ENCODE measurements at regions not wholly inside any gene's neighbourhood (a gene's known extent, or its start where the extent isn't known, plus 50 kb on each side); places are given as distances from the start of the nearest gene placed in this dataset.
"Not testable (repeated sequence)": the region's sequence is repeated elsewhere in the genome, so short reads cannot be mapped to it uniquely, and the experiment has no call there.

DNA sequence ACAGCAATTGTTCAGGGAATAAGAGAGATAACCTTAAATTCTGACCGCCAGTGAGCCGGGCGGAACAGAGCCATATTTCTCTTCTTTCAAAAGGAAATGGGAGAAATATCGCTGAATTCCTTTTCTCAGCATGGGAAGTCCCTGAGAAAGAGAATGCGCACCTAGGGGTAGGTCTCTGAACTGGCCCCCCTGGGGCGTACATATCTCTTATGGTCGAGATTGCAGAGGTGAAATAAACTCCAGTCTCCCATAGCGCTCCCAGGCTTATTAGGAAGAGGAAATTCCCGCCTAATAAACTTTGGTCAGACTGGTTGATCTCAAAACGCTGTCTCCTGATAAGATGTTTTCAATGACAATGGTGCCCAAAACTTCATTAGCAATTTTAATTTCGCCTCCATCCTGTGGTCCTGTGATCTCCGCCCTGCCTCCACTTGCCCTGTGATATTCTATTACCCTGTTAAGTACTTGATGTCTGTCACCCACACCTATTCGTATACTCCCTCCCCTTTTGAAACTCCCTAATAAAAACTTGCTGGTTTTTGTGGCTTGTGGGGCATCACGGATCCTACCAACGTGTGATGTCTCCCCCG, 195.8 kb upstream of the HMCN1 start:
- not testable (repeated sequence) for DNase-seq

DNA sequence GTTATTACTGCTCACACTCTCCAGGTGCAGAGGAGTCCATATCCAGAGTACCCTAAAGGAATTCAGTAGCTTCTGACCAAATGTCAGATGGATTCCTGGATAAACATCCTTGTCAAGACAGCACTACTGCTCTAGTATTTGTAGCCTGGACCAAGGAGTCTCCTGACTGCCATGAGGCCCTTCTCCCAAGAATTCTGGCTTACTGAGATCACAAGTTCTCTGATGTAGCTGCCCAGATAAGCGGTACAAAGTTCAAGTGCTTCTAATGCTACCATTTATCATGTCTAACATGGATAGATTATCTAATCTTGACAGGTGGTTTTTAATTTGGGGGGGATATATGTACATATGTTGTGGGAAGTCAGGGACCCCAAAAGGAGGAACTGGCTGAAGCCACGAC, 196.6 kb upstream of the HMCN1 start:
- no peak for DNase-seq

DNA sequence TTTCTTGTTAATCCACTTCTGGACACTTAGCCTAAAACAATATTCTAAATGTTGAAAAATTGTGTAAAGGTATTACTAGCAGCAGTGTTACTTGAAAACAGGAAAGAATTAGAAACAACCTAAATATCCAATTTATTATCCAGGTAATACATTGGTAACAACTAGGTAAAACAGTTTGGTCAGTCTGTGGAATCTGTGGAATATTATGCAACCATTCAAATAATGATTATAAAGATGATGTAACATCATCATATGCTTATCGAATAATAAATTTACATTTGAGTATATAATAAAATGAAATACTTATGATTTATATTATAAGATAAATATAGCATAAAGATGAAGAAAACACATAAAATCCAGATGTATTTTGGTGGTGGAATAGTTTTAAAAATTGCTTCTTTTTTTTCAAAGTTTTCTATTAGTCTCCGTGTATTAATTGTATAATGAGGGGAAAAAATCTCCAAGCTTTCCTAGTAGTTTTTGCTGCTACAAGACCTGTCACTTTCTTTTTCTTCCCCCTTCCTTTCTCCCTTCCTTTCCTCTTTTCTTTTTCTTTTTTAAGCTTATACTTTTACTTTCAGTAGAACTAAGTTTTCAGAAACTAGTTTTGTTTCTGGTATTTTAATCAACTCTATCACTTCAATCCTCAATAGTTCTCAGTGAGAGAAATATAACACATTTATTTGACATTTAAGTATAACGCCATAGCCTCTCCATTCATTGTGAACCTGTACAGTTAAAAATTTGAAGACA, 197.8 kb upstream of the HMCN1 start:
- no peak for DNase-seq

DNA sequence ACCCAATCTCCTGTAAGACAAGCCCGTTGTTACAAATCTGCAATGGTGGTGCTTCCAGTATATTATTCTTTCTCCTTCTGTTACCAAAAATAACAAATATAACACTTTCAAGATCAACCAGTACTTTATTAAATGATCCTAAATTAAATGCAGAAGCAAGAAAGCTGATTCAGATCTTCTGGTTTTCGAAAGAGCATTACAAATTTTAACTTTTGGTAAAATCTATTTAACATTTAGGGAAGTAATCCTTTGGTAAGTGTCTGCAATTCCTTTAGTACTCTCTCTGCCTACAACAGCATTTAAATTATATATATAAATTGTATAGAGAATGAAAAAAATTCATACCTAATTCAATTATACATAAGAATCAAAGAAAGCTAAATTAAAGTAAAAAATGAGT, 198.6 kb upstream of the HMCN1 start:
- DNase-seq = no peak

DNA sequence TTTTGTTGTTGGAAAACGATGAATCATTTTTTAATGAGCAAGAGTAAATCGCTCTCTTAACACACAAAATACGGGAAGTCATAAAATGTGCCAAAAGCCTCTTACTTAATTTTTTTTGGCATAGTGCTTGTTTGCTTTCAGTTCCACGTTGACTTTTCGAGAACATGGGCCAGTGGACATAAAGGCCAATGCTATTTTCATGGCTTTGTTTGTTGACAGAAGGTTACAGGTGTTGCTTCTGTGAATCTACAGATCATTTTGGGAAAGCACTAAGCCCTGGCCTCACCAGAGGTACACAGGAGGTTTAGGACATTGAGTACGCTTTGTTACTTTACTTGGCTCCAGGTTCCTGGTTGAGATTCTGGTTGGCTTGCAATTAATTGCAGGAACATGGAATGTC, 199.4 kb upstream of the HMCN1 start:
- peak; percentile 96 for DNase-seq

DNA sequence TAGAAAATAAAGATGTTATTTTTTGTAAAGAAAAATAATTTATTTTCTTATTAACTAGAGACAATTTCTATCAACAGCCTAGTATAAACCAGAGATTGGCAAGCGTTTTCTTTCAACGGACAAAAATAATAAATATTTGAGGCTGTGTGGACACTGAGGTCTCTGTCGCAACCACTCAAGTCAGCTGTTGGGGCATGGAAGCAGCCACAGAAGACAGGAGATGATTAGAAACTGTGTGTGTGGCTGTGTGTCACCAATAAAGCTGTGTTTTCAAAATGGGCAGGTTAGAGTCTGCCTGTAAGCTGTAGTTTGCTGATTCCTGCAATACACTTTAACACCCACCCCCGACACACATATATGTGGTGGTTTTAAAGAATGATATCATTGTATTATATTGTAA, 200.6 kb upstream of the HMCN1 start:
- peak; percentile 12 for DNase-seq

DNA sequence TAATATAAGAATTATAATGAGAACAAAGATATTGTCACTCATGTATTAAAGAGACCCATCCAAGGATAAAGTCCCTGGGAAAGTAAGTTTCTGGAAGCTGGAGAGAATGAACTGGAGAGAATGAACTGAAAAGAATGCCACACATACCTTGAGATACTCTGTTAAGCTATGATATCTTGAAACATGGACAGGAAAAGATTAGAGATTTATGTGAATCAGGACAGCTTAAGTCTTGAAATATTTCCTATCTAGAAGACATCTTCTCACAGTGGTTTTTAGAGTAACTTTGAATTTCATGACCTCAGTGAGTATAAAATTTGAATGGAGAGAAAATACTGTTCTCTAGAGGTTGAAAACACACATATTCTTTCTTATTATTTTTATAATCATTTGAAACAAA, 201.3 kb upstream of the HMCN1 start:
- DNase-seq = no peak

DNA sequence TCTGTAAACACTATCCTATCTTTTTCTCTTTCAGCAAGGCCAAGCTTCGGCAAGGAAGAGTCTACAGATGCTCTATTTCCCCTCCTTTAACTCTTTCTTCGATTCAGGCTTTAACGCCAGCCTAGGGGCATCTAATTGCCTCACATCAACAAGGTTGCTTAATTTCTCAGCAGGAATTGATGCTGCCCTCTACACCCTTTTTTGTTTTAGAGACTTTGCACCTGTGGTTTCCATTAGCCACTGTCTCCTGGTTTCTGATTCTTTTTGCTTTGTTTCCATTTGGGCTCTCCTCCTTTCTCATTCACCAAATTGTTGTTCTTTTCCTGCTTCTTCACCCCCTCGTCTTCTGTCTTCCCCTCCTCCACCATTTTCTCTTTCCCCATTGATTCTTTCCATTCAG, 202.4 kb upstream of the HMCN1 start:
- no peak for DNase-seq

DNA sequence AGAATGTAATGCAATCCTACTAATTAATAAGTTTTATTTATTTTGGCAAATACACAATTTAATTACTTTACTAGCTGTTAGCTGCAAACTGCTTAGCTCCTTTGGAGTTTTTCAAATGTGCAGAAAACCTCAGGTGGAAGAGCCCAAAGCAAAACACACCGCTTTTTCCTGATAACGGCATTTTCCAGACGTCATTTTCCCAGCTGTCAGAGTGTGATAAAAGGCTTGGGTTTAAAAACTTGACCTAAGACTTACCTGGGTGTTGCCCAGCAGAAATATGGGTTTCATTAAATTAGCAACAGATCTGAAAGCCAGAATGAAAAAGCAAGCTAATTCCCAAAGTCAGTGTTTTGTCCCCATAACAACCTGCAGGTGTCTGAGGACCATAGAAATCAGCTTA, 204.0 kb upstream of the HMCN1 start:
- DNase-seq = no peak

DNA sequence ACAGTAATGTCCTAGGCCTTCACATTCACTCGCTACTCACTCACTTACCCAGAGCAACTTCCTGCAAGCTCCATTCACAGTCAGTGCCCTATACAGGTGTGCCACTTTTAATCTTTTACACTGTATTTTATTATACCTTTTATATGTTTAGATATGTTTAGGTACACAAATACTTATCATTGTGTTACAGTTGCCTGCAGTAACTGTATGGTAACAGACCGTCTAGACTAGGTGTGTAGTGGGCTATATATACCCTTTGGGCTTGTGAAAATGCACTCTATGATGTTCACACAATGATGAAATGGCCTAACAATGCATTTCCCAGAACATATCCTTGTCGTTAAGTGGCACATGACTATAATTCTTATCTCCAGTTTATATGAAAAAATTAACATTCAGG, 204.5 kb upstream of the HMCN1 start:
- DNase-seq = no peak

DNA sequence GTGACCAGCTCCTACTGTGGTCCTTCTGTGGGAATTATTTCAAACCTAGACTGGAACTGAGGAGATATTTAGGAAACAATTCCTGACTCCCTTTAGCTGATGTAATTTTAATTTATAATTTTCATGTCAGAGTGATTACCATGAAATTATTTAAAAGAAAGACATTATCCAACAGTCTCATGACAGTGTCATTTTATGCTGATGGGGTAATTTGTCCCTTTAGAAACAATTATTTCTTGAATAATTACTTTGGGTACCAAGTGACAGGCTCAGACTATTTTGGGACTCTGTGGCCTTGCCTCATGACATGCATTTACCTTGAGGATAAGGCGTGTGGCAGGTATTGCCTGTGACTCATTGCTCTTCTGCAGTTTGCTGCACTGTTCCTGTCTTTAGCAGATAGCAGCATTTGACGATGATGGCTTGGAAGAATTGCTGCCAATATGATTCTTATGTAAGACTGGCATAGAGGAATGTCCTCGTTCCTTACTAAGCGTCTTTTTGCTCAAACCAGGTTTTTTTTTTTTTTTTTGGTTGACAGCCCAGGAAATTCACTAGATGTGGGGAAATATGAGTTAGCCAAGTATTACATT, 206.0 kb upstream of the HMCN1 start:
- no peak for DNase-seq

DNA sequence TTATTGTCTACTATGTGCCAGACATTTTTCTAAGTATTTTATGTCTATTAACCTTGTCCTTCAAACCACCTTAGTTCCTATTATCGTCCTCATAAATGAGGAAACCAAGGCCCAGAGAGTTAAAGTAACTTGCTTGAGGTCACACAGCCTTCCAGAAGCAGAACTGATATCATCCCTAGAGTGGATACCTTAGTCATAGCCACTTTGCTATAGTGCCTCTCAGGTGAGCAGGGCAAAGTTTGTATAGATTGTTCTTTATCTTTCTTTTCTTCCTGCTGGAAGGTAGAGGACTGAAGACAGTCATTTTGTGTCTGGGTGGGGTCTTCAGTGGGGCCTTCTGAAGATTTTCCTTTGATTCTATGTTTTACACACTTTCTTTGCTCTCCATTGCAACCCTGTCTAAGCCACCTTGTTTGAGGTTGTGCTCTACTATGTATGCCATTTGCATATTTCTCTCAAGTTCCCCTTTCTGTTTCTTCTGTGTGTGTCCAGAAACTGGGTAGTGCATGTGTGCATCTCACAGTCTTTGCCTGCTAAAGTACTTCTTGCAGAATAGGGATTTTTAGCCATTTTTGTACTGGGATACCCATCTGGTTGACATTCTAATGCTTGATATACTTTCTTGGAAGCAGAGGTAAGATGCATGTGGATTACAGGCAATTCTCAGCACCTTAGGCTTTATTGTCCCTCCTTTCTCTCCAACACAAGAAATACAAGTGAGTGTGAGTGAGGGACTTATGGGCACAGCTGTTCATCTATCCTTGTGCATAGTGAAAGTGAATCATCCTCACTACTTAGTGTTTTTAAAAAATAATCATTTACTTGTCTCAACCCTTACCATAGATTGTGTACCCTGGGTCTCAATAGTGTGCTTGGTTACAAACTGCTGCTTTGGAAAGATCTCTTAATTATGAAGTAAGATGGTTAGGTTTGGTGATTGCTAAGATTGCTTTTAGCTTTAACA, 207.6 kb upstream of the HMCN1 start:
- no peak for DNase-seq

DNA sequence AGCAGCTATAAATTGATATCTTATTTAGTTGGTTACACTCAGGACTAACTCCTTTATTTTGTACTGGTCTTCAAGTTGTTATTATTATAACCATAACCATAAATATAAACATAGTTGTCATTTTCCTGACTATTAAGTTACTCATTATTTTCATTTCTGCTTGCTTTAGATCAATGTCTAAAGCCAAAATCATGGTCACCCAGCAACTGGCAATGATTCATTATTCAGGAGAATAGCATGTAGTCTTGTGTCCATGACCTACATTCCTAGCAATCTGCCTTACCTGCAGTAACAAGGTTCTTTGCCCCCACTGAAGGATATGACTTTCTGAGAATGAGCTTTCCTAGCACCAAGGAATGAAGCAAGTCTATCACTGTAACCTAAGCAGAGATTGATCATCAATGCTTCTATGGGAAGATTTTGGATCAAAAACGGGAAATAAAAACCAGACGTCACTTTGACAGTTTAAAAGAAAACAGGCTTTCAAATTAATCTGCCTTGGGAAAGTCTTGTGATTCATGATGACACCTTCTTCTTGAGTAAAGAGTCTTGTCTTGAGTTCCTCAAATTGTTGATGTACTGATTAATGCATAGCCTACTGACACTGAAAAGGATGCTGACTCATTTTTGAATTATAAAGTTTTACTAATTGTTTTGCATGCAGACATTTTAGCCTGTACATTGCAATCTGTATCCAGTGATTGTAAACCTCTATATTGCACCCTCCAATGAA, 203.3 kb upstream of the IVNS1ABP start:
- DNase-seq = no peak

DNA sequence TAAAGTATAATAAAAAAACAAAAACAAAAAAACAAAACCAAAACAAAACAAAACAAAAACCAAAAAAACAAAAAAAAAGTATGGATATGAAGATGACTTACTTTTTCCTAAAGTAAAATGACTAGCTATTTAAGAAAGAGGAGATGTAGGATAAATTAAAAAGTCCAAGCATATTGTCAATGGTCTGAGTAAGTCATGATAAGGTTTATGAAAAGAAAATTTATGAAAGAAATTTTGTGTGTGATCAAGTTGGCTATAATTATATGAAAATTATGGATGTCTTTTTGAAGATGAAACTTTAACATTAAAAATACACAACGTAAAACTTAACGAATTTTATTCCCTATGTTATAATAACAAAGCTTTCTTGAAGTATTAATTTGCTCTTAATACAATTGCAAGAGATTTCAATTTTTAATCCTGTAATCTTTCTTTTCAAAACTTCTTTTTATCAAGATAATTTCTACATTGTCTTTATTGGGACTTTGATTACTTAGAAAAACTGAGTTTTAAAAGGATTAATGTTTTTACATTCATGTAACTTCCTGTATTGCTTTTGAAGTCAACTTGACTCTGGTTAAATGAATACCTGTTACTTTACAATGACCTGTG, 200.9 kb upstream of the IVNS1ABP start:
- DNase-seq = no peak

DNA sequence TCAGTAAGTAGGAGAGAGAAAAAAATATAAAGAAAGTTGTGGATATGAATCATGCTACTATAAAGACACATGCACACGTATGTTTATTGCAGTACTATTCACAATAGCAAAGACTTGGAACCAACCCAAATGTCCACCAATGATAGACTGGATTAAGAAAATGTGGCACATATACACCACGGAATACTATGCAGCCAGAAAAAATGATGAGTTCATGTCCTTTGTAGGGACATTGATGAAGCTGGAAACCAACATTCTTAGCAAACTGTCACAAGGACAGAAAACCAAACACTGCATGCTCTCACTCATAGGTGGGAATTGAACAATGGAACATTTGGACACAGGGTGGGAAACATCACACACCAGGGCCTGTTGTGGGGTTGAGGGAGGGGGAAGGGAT, 200.3 kb upstream of the IVNS1ABP start:
- not testable (repeated sequence) for DNase-seq

DNA sequence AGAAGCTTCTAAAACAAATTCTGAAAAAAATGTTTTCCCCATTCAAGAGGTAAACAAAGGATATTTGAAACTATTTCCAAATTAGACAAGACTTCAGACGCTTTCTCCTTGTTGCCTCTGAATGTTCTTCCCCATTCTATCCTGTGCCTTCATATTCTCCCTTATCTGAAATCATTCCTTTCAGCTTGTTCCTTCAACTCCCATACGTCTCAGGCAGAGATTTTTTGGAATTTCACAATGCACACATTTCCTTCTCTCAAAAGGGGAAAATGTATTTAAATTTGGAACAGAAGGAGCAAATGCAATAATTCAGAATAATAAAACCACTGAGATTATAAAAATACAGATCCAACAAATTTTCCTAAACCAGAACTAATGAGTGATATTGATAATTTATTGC, 198.7 kb upstream of the IVNS1ABP start:
- DNase-seq = no peak

DNA sequence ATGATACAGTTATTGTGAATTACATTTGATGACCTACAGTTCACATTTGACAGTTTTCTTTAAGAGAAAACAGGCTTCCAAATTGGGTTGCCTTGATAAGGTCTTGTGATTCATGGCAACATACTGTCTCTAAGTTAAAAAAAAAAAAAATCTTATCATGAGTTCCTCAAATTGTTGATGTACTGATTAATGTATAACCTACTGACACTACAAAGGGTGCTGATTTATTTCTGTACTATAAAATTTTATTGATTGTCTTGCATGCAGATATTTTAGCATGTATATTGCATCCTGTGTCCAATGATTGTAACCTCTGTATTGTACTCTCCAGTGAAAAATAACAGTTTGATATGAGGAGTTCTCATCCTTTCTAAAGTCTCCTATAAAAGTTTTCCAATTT, 197.3 kb upstream of the IVNS1ABP start:
- no peak for DNase-seq

DNA sequence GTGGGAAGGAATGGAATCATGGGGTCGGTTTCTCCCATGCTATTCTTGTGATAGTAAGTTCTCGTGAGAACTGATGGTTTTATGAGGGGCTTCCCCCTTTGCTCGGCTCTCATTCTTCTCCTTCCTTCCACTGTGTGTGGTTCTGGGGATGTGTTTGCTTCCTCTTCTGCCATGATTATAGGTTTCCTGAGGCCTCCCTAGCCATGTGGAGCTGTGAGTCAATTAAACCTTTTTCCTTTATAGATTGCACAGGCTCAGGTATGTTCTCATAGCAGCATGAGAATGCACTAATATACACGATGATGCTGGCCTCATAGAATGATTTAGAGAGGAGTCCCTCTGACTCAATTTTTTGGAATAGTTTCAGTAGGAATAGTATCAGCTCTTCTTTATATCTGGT, 195.4 kb upstream of the IVNS1ABP start:
- DNase-seq = no peak

DNA sequence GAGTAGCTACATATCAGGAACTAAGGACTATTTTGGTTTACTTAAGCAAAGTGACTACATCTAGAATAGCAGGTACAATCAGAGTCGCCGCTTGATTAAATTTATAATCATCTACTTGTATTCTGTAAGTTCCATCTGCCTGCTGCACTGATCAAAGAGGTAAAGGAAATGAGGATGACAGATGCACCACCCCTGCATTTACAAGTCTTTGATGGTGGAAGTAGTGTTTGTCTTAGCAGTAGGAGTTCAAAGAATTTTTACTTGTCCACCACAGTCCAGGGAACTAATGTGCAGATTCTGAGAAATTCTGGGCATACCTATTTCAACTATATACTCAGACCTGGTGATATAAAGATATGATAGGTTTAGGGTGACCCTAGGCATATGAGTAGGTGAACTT, 184.1 kb upstream of the IVNS1ABP start:
- no peak for DNase-seq

DNA sequence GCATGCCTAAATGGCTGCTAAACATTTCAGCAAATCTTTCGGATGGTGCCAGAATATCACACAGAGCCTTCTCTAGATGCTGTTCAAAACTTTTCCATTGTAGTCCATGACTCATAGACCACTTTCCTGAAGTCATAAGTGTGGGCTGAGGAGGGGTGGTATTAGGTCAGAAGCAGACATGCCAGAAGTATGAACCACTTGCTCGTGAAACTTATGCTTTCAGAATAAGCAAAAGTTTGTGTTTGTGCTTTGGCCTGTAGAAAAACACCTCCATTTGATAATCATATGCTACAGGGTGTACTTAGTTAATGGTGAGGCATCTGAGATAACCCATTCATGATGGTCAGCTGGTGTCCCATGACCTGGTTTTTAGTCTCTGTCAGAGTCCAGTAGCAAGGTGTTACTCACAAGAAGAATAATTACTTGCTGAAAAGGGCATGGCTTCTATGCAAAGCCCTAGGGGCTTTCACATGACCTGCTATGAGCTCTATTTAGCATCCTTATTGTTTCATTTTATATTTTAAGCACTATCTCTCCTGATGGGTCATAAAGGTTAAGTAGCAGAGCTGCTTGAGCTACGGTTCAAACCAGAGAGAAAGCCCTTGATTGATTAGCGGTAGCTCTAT, 183.1 kb upstream of the IVNS1ABP start:
- no peak for DNase-seq

DNA sequence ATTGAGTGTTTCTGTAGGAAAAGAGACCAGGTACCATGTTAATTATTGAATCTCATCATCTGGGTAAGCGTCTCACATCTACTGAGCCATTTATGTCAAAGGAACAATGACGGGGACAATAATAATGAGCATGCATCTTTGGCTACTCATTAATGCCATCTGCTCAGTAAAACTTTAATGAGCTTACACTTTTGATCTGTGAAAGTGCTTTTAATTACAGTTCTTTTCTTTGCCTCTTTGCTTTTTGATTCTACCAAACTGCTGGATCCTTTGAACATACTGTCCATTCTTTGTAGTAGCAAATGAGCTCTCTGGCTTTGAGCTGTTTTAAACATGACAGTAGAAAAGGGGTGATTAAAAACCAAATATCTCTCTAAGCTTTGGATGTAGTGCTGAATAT, 181.2 kb upstream of the IVNS1ABP start:
- DNase-seq = no peak

DNA sequence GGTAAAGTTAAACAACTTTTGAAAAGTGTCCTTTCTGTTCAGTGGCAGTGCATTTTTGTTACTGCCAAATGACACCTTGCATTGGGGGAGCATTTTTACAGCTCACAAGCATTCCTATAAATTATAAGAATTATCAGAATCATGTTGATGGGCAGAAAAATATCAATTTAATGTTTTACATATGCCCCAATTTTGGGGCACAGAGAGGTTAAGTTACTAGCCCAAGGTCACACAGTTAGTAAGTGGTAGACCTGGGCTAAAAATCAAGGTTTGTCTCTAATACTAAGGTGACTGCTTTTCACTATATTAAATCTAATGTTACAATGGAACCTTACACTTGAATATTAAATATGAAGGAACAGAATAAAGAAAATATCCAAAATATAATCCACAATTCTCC, 180.1 kb upstream of the IVNS1ABP start:
- DNase-seq = no peak
